Left ventricle myocardium inferior (tissue), 1 donor: ENCODE measurements at regions not wholly inside any gene's neighbourhood (a gene's known extent, or its start where the extent isn't known, plus 50 kb on each side); places are given as distances from the start of the nearest gene placed in this dataset.

Experiments used
- DNase-seq: peaks from one replicate; pipeline ENCODE4 v3.0.0-alpha.2; 2020
- H3K27ac ChIP-seq: fragments of 200-600 bp; replicated peaks from 2 replicates; pipeline ENCODE4 v1.8.0; 2021
- H3K27me3 ChIP-seq: fragments of 200-600 bp; 2 replicates; pipeline ENCODE4 v1.8.0; 2021; ENCODE audit warnings: low read depth
- H3K36me3 ChIP-seq: fragments of 200-600 bp; 2 replicates; pipeline ENCODE4 v1.8.0; 2021
- H3K4me1 ChIP-seq: fragments of 200-600 bp; 2 replicates; pipeline ENCODE4 v1.8.0; 2021
- H3K4me3 ChIP-seq: fragments of 200-600 bp; 2 replicates; pipeline ENCODE4 v1.8.0; 2021; ENCODE audit warnings: mild to moderate bottlenecking, moderate library complexity
- H3K9me3 ChIP-seq: fragments of 200-600 bp; replicated peaks from 2 replicates; pipeline ENCODE4 v1.8.0; 2021
- intact Hi-C: fragments of 100-400 bp; cut with micrococcal nuclease; formaldehyde crosslinking; loops from one replicate; pipeline ENCODE4 v1.11.0; 2022
- TF ChIP-seq, protein P1 (sequence below): fragments of 200-600 bp; IDR thresholded peaks from 2 replicates; pipeline ENCODE4 v1.8.0; 2021; ENCODE audit warnings: antibody characterized with exemption, mild to moderate bottlenecking, borderline replicate concordance
- donor health status: DM: no; HTN: yes; CAD: no; lungs with severe emphysema.

GRCh38 chr5:173670791-173671120, 54.3 kb upstream of the BOD1 start:
- peak; percentile 29 for DNase-seq
- intact Hi-C loops: no loop called here

GRCh38 chr5:173671121-173671949, 54.9 kb upstream of the BOD1 start:
- intact Hi-C loops: no loop called here
- Histone ChIP-seq H3K4me3 (peak overlapping the region; percentile 2), H3K27me3 (no peaks in the 10 kb centered on the region), H3K36me3 (no peaks in the 10 kb centered on the region), H3K4me1 (peaks cover 34% of the 10 kb centered on the region), H3K9me3 (peaks cover 25% of the 10 kb centered on the region), H3K27ac (peak overlapping the region; percentile 43)
- TF ChIP-seq, protein P1, sequence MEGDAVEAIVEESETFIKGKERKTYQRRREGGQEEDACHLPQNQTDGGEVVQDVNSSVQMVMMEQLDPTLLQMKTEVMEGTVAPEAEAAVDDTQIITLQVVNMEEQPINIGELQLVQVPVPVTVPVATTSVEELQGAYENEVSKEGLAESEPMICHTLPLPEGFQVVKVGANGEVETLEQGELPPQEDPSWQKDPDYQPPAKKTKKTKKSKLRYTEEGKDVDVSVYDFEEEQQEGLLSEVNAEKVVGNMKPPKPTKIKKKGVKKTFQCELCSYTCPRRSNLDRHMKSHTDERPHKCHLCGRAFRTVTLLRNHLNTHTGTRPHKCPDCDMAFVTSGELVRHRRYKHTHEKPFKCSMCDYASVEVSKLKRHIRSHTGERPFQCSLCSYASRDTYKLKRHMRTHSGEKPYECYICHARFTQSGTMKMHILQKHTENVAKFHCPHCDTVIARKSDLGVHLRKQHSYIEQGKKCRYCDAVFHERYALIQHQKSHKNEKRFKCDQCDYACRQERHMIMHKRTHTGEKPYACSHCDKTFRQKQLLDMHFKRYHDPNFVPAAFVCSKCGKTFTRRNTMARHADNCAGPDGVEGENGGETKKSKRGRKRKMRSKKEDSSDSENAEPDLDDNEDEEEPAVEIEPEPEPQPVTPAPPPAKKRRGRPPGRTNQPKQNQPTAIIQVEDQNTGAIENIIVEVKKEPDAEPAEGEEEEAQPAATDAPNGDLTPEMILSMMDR: no peak
- peak; percentile 50 for DNase-seq

More at GRCh38 chr5:173670791-173671120, 54.3 kb upstream of the BOD1 start:
- TF ChIP-seq, protein P1: no peak
- H3K36me3 ChIP-seq: no peaks in the 10 kb centered on the region
- peaks cover 34% of the 10 kb centered on the region for H3K4me1 ChIP-seq
- peak overlapping the region; percentile 2 for H3K4me3 ChIP-seq
- H3K27me3 ChIP-seq: no peaks in the 10 kb centered on the region
- H3K27ac ChIP-seq: peak overlapping the region; percentile 43
- H3K9me3 ChIP-seq: peaks cover 20% of the 10 kb centered on the region

DNA sequence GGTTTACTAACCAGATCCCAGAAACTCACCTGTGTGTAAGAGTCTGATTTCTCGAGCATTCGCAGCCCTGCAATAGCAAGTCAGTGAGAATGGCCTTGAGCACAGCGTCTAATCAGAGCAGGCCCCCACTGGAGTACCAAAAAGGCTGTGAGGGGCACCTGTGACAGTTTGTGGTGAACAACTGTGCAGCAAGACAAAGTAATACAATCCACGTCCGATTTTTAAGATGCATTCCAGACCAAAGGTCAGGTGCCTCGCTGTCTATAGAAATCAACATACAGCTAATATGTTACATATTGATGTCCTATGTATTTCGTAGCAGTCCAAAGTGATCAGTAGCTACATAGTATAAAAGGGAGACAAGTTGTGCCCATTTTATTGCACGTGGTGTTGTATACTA, 55.7 kb upstream of the BOD1 start:
- Histone ChIP-seq H3K4me1 (peaks cover 34% of the 10 kb centered on the region), H3K9me3 (peaks cover 28% of the 10 kb centered on the region), H3K27ac (no peak overlapping the region), H3K27me3 (no peaks in the 10 kb centered on the region), H3K36me3 (no peaks in the 10 kb centered on the region), H3K4me3 (no peak overlapping the region)
- TF ChIP-seq, protein P1: no peak
- no peak for DNase-seq
- intact Hi-C loops: no loop called here

DNA sequence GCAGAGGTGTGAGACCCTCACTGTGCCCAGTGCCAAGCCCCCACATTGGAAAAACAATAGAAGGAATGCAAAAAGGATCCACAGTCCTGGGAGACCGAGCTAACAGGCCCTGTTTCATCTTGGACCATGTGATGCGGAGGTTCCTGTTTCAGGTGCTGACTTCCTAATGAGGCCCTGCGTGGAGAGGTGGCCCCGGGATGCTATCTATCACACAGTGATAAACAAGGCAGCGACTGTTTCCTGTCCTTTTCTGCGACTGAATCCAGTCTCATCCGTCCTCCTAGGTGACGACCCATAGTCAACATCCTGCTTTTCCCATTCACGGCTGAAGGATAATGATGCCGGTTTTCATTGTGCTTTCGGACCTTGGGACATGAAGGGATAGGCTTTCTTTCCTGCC, 56.4 kb upstream of the BOD1 start:
- no peak for DNase-seq
- Histone ChIP-seq H3K9me3 (peaks cover 28% of the 10 kb centered on the region), H3K4me3 (no peak overlapping the region), H3K36me3 (no peaks in the 10 kb centered on the region), H3K27me3 (no peaks in the 10 kb centered on the region), H3K27ac (peak overlapping the region; percentile 55), H3K4me1 (peaks cover 34% of the 10 kb centered on the region)
- TF ChIP-seq, protein P1: no peak
- intact Hi-C loops: no loop called here

- H3K36me3 ChIP-seq: no peaks in the 10 kb centered on the region
- H3K4me1 ChIP-seq: peaks cover 34% of the 10 kb centered on the region
- H3K27ac ChIP-seq: peak overlapping the region; percentile 55
- TF ChIP-seq, protein P1: no peak
- intact Hi-C loops: no loop called here
- no peaks in the 10 kb centered on the region for H3K27me3 ChIP-seq
- peaks cover 28% of the 10 kb centered on the region for H3K9me3 ChIP-seq
- H3K4me3 ChIP-seq: peak overlapping the region; percentile 32
- DNase-seq: no peak
Observed at GRCh38 chr5:173673295-173674101, 57.0 kb upstream of the BOD1 start.
